Thyroid gland (tissue), 4 donors: ENCODE measurements at regions not wholly inside any gene's neighbourhood (a gene's known extent, or its start where the extent isn't known, plus 50 kb on each side); places are given as distances from the start of the nearest gene placed in this dataset.
"Not testable (repeated sequence)": the region's sequence is repeated elsewhere in the genome, so short reads cannot be mapped to it uniquely, and the experiment has no call there.

ENCODE experiments used
- DNase-seq, 2 donors: peaks; one replicate each; pipeline ENCODE4 v3.0.0-alpha.2; 2019
- H3K27ac ChIP-seq, 3 donors: fragments of 200-600 bp; sonication (generic); 1 replicate in 2 of 3; 2 replicates in 1 of 3; pipeline ENCODE4 v1.5.1; 2016 to 2019; ENCODE audit warnings: mild to moderate bottlenecking in 1 of 3, moderate library complexity in 1 of 3
- H3K27me3 ChIP-seq: fragments of 200-600 bp; sonication (generic); one replicate; pipeline ENCODE4 v1.5.1; 2019
- H3K36me3 ChIP-seq, 2 donors: fragments of 200-600 bp; sonication (generic); one replicate each; pipeline ENCODE4 v1.5.1; 2016 to 2019
- H3K4me1 ChIP-seq, 2 donors: fragments of 200-600 bp; sonication (generic); one replicate each; pipeline ENCODE4 v1.5.1; 2017 to 2019
- H3K4me3 ChIP-seq, 3 donors: fragments of 200-600 bp; sonication (generic); replicated peaks in 1 of 3; 1 replicate in 2 of 3; 2 replicates in 1 of 3; pipeline ENCODE4 v1.5.1; 2016; ENCODE audit warnings: mild to moderate bottlenecking in 1 of 3
- H3K9me3 ChIP-seq: fragments of 200-600 bp; sonication (generic); one replicate; pipeline ENCODE4 v1.5.1; 2017
- POLR2A ChIP-seq, 2 donors: fragments of 450-650 bp; IDR thresholded peaks; one replicate each; pipeline ENCODE4 v1.6.1; 2017; ENCODE audit warnings: antibody characterized with exemption in 2 of 2, mild to moderate bottlenecking in 2 of 2, moderate library complexity in 1 of 2
- WGBS, 2 donors: methylation state at CpG; one replicate each; pipeline ENCODE4 v1.1.5; 2017; 5-methylcytosine and 5-hydroxymethylcytosine counted together
- intact Hi-C: fragments of 100-400 bp; cut with DNase I; formaldehyde crosslinking; loops from one replicate; pipeline ENCODE4 v1.15.1; 2023
- TF ChIP-seq, protein P1 (sequence below), 6 experiments: fragments of 200-600 bp in 3 of 6; fragments of 450-650 bp in 3 of 6; sonication (generic) in 3 of 6; IDR thresholded peaks; one replicate each; pipeline ENCODE4 v1.5.1; 2016 to 2019; ENCODE audit warnings: antibody characterized with exemption in 6 of 6, mild to moderate bottlenecking in 2 of 6, inconsistent platforms in 1 of 6, moderate library complexity in 1 of 6

GRCh38 chr9:107569174-107569573 is 79.6 kb upstream of the KLF4 start:
- intact Hi-C loops = no loop called here
- H3K36me3 ChIP-seq = no peaks in the 10 kb centered on the region
- 71 to 72% methylated on average over 4 of the region's 4 CpGs for WGBS, 2 donors
- H3K4me3 ChIP-seq = no peak overlapping the region
- no peaks in the 10 kb centered on the region for H3K9me3 ChIP-seq
- TF ChIP-seq POLR2A (IDR thresholded peaks at IDR 0.05) = no peak
- TF ChIP-seq, protein P1, sequence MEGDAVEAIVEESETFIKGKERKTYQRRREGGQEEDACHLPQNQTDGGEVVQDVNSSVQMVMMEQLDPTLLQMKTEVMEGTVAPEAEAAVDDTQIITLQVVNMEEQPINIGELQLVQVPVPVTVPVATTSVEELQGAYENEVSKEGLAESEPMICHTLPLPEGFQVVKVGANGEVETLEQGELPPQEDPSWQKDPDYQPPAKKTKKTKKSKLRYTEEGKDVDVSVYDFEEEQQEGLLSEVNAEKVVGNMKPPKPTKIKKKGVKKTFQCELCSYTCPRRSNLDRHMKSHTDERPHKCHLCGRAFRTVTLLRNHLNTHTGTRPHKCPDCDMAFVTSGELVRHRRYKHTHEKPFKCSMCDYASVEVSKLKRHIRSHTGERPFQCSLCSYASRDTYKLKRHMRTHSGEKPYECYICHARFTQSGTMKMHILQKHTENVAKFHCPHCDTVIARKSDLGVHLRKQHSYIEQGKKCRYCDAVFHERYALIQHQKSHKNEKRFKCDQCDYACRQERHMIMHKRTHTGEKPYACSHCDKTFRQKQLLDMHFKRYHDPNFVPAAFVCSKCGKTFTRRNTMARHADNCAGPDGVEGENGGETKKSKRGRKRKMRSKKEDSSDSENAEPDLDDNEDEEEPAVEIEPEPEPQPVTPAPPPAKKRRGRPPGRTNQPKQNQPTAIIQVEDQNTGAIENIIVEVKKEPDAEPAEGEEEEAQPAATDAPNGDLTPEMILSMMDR (IDR thresholded peaks at IDR 0.05) = no peak
- DNase-seq = no peak
- H3K27ac ChIP-seq = no peak overlapping the region
- no peaks in the 10 kb centered on the region for H3K4me1 ChIP-seq
- H3K27me3 ChIP-seq = no peaks in the 10 kb centered on the region

DNA sequence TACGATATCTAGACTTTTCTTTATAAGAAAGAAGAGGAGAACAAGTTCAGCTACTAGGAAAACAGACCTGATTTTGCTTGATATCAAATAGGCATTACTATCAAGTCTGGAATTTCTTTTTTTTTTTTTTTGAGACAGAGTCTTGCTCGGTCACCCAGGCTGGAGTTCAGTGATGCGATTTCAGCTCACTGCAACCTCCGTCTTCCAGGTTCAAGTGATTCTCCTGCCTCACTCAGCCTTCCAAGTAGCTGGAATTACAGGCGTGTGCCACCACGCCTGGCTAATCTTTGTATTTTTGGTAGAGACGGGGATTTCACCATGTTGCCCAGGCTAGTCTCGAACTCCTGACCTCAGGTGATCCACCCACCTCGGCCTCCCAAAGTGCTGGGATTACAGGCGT is 78.8 kb upstream of the KLF4 start:
- H3K4me3 ChIP-seq, H3K27ac ChIP-seq, H3K9me3 ChIP-seq, H3K36me3 ChIP-seq, H3K27me3 ChIP-seq, intact Hi-C loops, H3K4me1 ChIP-seq, DNase-seq: not testable (repeated sequence)
- 37 to 61% methylated on average over 10 of the region's 10 CpGs for WGBS, 2 donors

- 92 to 95% methylated on average over 4 of the region's 4 CpGs for WGBS, 2 donors
- H3K9me3 ChIP-seq = no peaks in the 10 kb centered on the region
- H3K4me1 ChIP-seq = no peaks in the 10 kb centered on the region
- intact Hi-C loops = no loop called here
- TF ChIP-seq POLR2A (IDR thresholded peaks at IDR 0.05) = no peak
- TF ChIP-seq, protein P1 (IDR thresholded peaks at IDR 0.05) = no peak
- no peaks in the 10 kb centered on the region for H3K27me3 ChIP-seq
- no peaks in the 10 kb centered on the region for H3K36me3 ChIP-seq
- H3K27ac ChIP-seq = no peak overlapping the region
- no peak overlapping the region for H3K4me3 ChIP-seq
- no peak for DNase-seq
Observed at GRCh38 chr9:107567462-107567861, 77.9 kb upstream of the KLF4 start.

- intact Hi-C loops = no loop called here
- Histone ChIP-seq H3K9me3 (no peaks in the 10 kb centered on the region), H3K27ac (no peak overlapping the region), H3K4me3 (no peak overlapping the region), H3K4me1 (no peaks in the 10 kb centered on the region), H3K36me3 (no peaks in the 10 kb centered on the region), H3K27me3 (no peaks in the 10 kb centered on the region)
- TF ChIP-seq, protein P1 (IDR thresholded peaks at IDR 0.05) = no peak
- no peak for TF ChIP-seq POLR2A (IDR thresholded peaks at IDR 0.05)
- 81 to 83% methylated on average over 6 of the region's 6 CpGs for WGBS, 2 donors
- no peak for DNase-seq
Observed at GRCh38 chr9:107566611-107567061, 77.1 kb upstream of the KLF4 start.

- intact Hi-C loops = no loop called here
- H3K27me3 ChIP-seq = no peaks in the 10 kb centered on the region
- H3K9me3 ChIP-seq = no peaks in the 10 kb centered on the region
- no peaks in the 10 kb centered on the region for H3K4me1 ChIP-seq
- WGBS, 2 donors = 91 to 94% methylated on average over 4 of the region's 4 CpGs
- H3K27ac ChIP-seq = no peak overlapping the region
- H3K4me3 ChIP-seq = no peak overlapping the region
- no peak for TF ChIP-seq POLR2A (IDR thresholded peaks at IDR 0.05)
- TF ChIP-seq, protein P1 (IDR thresholded peaks at IDR 0.05) = no peak
- H3K36me3 ChIP-seq = no peaks in the 10 kb centered on the region
- no peak for DNase-seq
Observed at GRCh38 chr9:107562798-107563197, 73.2 kb upstream of the KLF4 start.
